ENCODE measurements at regions not wholly inside any gene's neighbourhood (a gene's known extent, or its start where the extent isn't known, plus 50 kb on each side); places are given as distances from the start of the nearest gene placed in this dataset.

GRCh38 chr1:58307431-58307830 lies 239.1 kb downstream of the OMA1 start:
- TF ChIP-seq YY1 (IDR thresholded peaks at IDR 0.05; ENCODE audit: low read depth) (no peak), REST (IDR thresholded peaks at IDR 0.05; ENCODE audit: low read depth) (no peak), CREB1 (IDR thresholded peaks at IDR 0.05; ENCODE audit: low read depth) (no peak), TAF1 (IDR thresholded peaks at IDR 0.05; ENCODE audit: low read depth) (no peak), ZBTB7A (IDR thresholded peaks at IDR 0.05; ENCODE audit: low read depth) (no peak)

- TF ChIP-seq TAF1 (IDR thresholded peaks at IDR 0.05; ENCODE audit: low read depth) (no peak), RAD21 (IDR thresholded peaks at IDR 0.05; ENCODE audit: low read depth) (no peak), EGR1 (IDR thresholded peaks at IDR 0.05) (no peak), NFIC (IDR thresholded peaks at IDR 0.05) (no peak), TCF12 (IDR thresholded peaks at IDR 0.05; ENCODE audit: low read depth) (no peak), EP300 (IDR thresholded peaks at IDR 0.05; ENCODE audit: borderline replicate concordance) (no peak), CEBPB (IDR thresholded peaks at IDR 0.05) (no peak)
These were observed 240.9 kb downstream of the OMA1 start for GRCh38 chr1:58305622-58306021.

DNA sequence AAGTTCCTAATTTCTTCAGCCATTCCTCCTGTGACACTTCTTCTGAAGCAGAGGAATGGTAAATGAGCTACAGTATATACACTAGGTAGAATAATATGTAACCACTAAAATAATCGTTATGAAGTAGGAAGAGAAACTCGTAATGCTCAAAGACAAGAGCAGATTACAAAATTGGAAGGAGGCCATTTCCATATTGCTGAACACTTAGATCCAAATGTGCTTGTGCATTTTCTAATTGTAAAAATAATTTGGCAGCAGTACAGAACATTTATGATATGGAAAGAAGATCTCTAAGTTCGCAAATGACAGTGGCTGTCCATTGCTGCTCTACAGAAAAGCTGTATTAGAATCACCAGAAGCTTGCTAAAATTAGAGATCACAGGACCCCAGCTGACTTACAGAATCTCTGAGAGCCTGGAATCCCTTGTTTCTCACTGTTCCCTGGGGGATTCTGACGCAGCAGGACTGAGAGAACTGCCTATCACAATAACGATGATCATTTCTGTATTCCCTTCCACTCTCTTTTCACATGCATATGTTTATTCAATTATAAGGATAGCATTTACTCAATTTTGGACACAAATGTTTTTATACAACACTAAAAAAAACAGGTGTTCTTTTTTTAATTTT lies 242.1 kb downstream of the OMA1 start:
- TF ChIP-seq REST (IDR thresholded peaks at IDR 0.05; ENCODE audit: low read depth) = no peak
- TF ChIP-seq CEBPB (IDR thresholded peaks at IDR 0.05) = no peak
- TF ChIP-seq RAD21 (IDR thresholded peaks at IDR 0.05; ENCODE audit: low read depth) = no peak
- TF ChIP-seq MAX (IDR thresholded peaks at IDR 0.05) = no peak
- TF ChIP-seq YY1 (IDR thresholded peaks at IDR 0.05; ENCODE audit: low read depth) = no peak
- no peak for TF ChIP-seq CREB1 (IDR thresholded peaks at IDR 0.05; ENCODE audit: low read depth)
- no peak for TF ChIP-seq EGR1 (IDR thresholded peaks at IDR 0.05)
- no peak for TF ChIP-seq FOXM1 (IDR thresholded peaks at IDR 0.05; ENCODE audit: borderline replicate concordance, low read depth)

- no peak for TF ChIP-seq CREB1 (IDR thresholded peaks at IDR 0.05; ENCODE audit: low read depth)
- TF ChIP-seq CEBPB (IDR thresholded peaks at IDR 0.05) = no peak
- TF ChIP-seq REST (IDR thresholded peaks at IDR 0.05; ENCODE audit: low read depth) = no peak
- no peak for TF ChIP-seq EGR1 (IDR thresholded peaks at IDR 0.05)
- no peak for TF ChIP-seq EP300 (IDR thresholded peaks at IDR 0.05; ENCODE audit: borderline replicate concordance)
- TF ChIP-seq TAF1 (IDR thresholded peaks at IDR 0.05; ENCODE audit: low read depth) = no peak
- no peak for TF ChIP-seq RAD21 (IDR thresholded peaks at IDR 0.05; ENCODE audit: low read depth)
- no peak for TF ChIP-seq TEAD4 (IDR thresholded peaks at IDR 0.05)
- no peak for TF ChIP-seq ZBTB7A (IDR thresholded peaks at IDR 0.05; ENCODE audit: low read depth)
These were observed 242.7 kb downstream of the OMA1 start for GRCh38 chr1:58303841-58304240.

DNA sequence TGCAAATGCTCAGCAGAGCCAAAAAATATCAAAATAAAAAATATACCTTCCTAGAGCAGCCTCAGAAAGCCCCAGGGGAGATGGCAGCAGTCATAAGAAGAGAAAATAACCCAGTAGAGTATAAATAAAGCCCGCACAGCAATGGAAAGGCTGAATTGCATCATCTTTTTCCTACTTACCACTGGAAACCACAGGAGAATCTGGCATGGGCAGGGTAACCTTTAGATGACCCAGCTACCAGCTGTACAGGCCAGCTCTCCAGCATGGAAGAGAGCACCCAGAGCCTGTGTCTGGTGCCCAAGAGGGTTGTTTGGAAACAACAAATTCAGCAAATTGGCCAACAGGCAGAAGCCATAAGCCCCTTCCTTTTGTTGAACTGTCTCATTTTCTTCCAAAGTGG lies 253.1 kb downstream of the OMA1 start:
- TF ChIP-seq CREB1 (IDR thresholded peaks at IDR 0.05; ENCODE audit: low read depth) (no peak), TCF12 (IDR thresholded peaks at IDR 0.05; ENCODE audit: low read depth) (no peak), EP300 (IDR thresholded peaks at IDR 0.05; ENCODE audit: borderline replicate concordance) (no peak), YY1 (IDR thresholded peaks at IDR 0.05; ENCODE audit: low read depth) (no peak), TEAD4 (IDR thresholded peaks at IDR 0.05) (no peak), ZBTB7A (IDR thresholded peaks at IDR 0.05; ENCODE audit: low read depth) (no peak), REST (IDR thresholded peaks at IDR 0.05; ENCODE audit: low read depth) (no peak), FOXM1 (IDR thresholded peaks at IDR 0.05; ENCODE audit: borderline replicate concordance, low read depth) (no peak), EGR1 (IDR thresholded peaks at IDR 0.05) (no peak)

All from Ishikawa (cell line).